ENCODE measurements at regions not wholly inside any gene's neighbourhood (a gene's known extent, or its start where the extent isn't known, plus 50 kb on each side); places are given as distances from the start of the nearest gene placed in this dataset.

GRCh38 chr5:98227489-98227888 is 546.0 kb upstream of the RGMB start:
- TF ChIP-seq SPI1 (IDR thresholded peaks at IDR 0.05; ENCODE audit: low read depth, low read length) (no peak), POLR2A (IDR thresholded peaks at IDR 0.05; ENCODE audit: low read depth, low read length) (no peak), POLR2AphosphoS5 (IDR thresholded peaks at IDR 0.05; ENCODE audit: low read depth, low read length) (no peak)
